ENCODE measurements at regions not wholly inside any gene's neighbourhood (a gene's known extent, or its start where the extent isn't known, plus 50 kb on each side); places are given as distances from the start of the nearest gene placed in this dataset.

- TF ChIP-seq ZNF302 (CRISPR knock-in tag; IDR thresholded peaks at IDR 0.05), result no peak
- no peak for TF ChIP-seq ZC3H11A (IDR thresholded peaks at IDR 0.05)
These were observed 1493.1 kb upstream of the FLRT2 start (continued) for GRCh38 chr14:84036840-84037239.

- H3K4me2 ChIP-seq, result no peak overlapping the region
- no peak for FAIRE-seq
- no peaks in the 10 kb centered on the region; the same call in 2 of the 3 replicates for H3K9me3 ChIP-seq
- no peak overlapping the region for H3K27ac ChIP-seq
- ChIA-PET POLR2A (no interaction called here), CTCF (no interaction called here)
- no peaks in the 10 kb centered on the region for H3K4me1 ChIP-seq
- TF ChIP-seq HEYL (CRISPR knock-in tag; IDR thresholded peaks at IDR 0.05), result no peak
- TF ChIP-seq CEBPB (IDR thresholded peaks at IDR 0.05), result no peak
- DNase-seq (ENCODE audit: low read depth in 1 of 2, low spot score in 1 of 2), result no peak
- 24% methylated on average over 4 of the region's 4 CpGs for WGBS (ENCODE audit: missing lambda C conversion rate)
- ATAC-seq, result no peak
- no peak overlapping the region for H3K4me3 ChIP-seq
These were observed 1492.4 kb upstream of the FLRT2 start for GRCh38 chr14:84037593-84037992.

DNA sequence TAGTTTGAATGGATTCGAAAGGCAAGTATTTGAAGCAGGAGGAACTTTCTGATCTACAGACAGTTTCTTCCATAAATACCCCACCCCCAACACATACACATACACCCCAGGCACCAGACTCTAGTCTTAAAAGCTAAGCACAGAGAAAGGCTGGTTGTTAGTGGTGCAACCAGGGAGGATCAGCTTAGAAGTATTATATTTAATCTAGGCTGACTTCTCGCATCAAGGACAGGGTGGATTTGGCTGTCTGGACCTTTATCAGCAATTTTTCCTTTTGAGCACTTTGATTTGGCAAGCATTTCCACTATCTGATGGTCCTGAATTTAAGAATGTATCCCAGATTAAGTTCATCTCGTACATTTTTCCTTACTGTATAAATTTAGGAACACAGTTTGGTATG, 1489.8 kb upstream of the FLRT2 start:
- H3K27ac ChIP-seq, result no peak overlapping the region
- H3K4me3 ChIP-seq, result no peak overlapping the region
- ChIA-PET POLR2A (no interaction called here), CTCF (no interaction called here)
- 4% methylated on average over 3 of the region's 3 CpGs for WGBS (ENCODE audit: missing lambda C conversion rate)
- no peaks in the 10 kb centered on the region for H3K4me1 ChIP-seq
- ATAC-seq (no peak), DNase-seq (ENCODE audit: low read depth in 1 of 2, low spot score in 1 of 2) (no peak), FAIRE-seq (no peak)
- H3K9me3 ChIP-seq, result no peaks in the 10 kb centered on the region; the same call in 2 of the 3 replicates
- TF ChIP-seq MYC (IDR thresholded peaks at IDR 0.05; ENCODE audit: borderline replicate concordance, low read length), result no peak
- no peak for TF ChIP-seq HDAC2 (IDR thresholded peaks at IDR 0.05)
- TF ChIP-seq, protein P1, sequence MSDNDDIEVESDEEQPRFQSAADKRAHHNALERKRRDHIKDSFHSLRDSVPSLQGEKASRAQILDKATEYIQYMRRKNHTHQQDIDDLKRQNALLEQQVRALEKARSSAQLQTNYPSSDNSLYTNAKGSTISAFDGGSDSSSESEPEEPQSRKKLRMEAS (IDR thresholded peaks at IDR 0.05), result no peak
- TF ChIP-seq TFCP2L1 (CRISPR knock-in tag; IDR thresholded peaks at IDR 0.05), result no peak
- no peak for TF ChIP-seq PHF8 (IDR thresholded peaks at IDR 0.05; ENCODE audit: borderline replicate concordance, low read depth)
- TF ChIP-seq MAFK (IDR thresholded peaks at IDR 0.05; ENCODE audit: partially characterized antibody), result no peak
- no peak for TF ChIP-seq MAZ (IDR thresholded peaks at IDR 0.05; ENCODE audit: borderline replicate concordance, low read depth, low read length)
- no peak for TF ChIP-seq ZNF302 (CRISPR knock-in tag; IDR thresholded peaks at IDR 0.05)
- no peak for TF ChIP-seq NPAS2 (CRISPR knock-in tag; IDR thresholded peaks at IDR 0.05; ENCODE audit: borderline replicate concordance)
- TF ChIP-seq BHLHE40 (IDR thresholded peaks at IDR 0.05; ENCODE audit: low read depth, low read length), result no peak
- TF ChIP-seq E2F6 (IDR thresholded peaks at IDR 0.05; ENCODE audit: borderline replicate concordance, low read depth), result no peak
- TF ChIP-seq HOXA7 (CRISPR knock-in tag; IDR thresholded peaks at IDR 0.05), result no peak
- TF ChIP-seq ESRRA (IDR thresholded peaks at IDR 0.05; ENCODE audit: borderline replicate concordance, low read length), result no peak
- TF ChIP-seq CEBPB (IDR thresholded peaks at IDR 0.05), result no peak
- TF ChIP-seq RAD21 (conservative IDR thresholded peaks at IDR 0.05 in 1 of 2, IDR thresholded peaks at IDR 0.05 in 1 of 2), result no peak
- TF ChIP-seq, protein P2, sequence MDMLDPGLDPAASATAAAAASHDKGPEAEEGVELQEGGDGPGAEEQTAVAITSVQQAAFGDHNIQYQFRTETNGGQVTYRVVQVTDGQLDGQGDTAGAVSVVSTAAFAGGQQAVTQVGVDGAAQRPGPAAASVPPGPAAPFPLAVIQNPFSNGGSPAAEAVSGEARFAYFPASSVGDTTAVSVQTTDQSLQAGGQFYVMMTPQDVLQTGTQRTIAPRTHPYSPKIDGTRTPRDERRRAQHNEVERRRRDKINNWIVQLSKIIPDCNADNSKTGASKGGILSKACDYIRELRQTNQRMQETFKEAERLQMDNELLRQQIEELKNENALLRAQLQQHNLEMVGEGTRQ (IDR thresholded peaks at IDR 0.05), result no peak
- TF ChIP-seq POLR2A (IDR thresholded peaks at IDR 0.05; ENCODE audit: low read length), result no peak
- no peak for TF ChIP-seq EHMT2 (IDR thresholded peaks at IDR 0.05; ENCODE audit: low read depth)
- TF ChIP-seq POLR2AphosphoS2 (conservative IDR thresholded peaks at IDR 0.05; ENCODE audit: low read length), result no peak
- TF ChIP-seq, protein P3, sequence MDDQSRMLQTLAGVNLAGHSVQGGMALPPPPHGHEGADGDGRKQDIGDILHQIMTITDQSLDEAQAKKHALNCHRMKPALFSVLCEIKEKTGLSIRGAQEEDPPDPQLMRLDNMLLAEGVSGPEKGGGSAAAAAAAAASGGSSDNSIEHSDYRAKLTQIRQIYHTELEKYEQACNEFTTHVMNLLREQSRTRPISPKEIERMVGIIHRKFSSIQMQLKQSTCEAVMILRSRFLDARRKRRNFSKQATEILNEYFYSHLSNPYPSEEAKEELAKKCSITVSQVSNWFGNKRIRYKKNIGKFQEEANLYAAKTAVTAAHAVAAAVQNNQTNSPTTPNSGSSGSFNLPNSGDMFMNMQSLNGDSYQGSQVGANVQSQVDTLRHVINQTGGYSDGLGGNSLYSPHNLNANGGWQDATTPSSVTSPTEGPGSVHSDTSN (IDR thresholded peaks at IDR 0.05), result no peak
- H3K4me2 ChIP-seq, result no peak overlapping the region

DNA sequence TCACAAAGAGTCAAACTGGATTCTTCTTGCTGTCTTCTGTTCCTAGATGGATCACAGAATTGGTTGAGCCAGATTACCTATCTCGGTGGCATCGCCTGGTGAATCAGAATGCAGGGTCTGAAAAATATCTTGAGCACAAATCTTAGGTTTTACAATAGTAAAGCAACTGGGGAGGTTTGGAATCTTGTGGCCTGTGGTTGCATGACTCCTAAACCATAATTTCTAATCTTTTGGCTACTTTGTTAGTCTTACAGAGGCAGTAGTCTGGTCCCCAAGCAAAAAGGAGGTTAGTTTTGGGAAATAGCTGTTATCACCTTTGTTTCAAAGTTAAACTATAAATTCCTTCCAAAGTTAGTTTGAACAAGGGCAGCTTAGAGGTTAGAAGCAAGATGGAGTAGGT, 1488.5 kb upstream of the FLRT2 start:
- H3K4me1 ChIP-seq, result no peaks in the 10 kb centered on the region
- H3K4me3 ChIP-seq, result no peak overlapping the region
- H3K27ac ChIP-seq, result no peak overlapping the region
- H3K4me2 ChIP-seq, result no peak overlapping the region
- H3K9me3 ChIP-seq, result no peaks in the 10 kb centered on the region; the same call in 2 of the 3 replicates
- ATAC-seq, result no peak
- ChIA-PET CTCF (no interaction called here), POLR2A (no interaction called here)
- no peak for FAIRE-seq
- 4% methylated on average over 2 of the region's 2 CpGs for WGBS (ENCODE audit: missing lambda C conversion rate)
- TF ChIP-seq KDM1A (IDR thresholded peaks at IDR 0.05; ENCODE audit: low read depth), result no peak
- DNase-seq (ENCODE audit: low read depth in 1 of 2, low spot score in 1 of 2), result no peak
